Naive B cell (primary cell): ENCODE measurements at regions not wholly inside any gene's neighbourhood (a gene's known extent, or its start where the extent isn't known, plus 50 kb on each side); places are given as distances from the start of the nearest gene placed in this dataset.
"Not testable (repeated sequence)": the region's sequence is repeated elsewhere in the genome, so short reads cannot be mapped to it uniquely, and the experiment has no call there.

ENCODE experiments used
- ATAC-seq, 2 donors: fragments of 150-1000 bp; cut with Tn5 transposase; 2 replicates each; pipeline ENCODE4 v1.10.0; 2021; ENCODE audit warnings: low read depth in 2 of 2, mild to moderate bottlenecking in 2 of 2, moderate library complexity in 2 of 2
- DNase-seq: peaks from one replicate; pipeline ENCODE4 v3.0.0; 2022
- H3K27ac Mint-ChIP-seq, 6 donors: one replicate each; pipeline ENCODE4 v1.8.0; 2020 to 2022; ENCODE audit warnings: mild to moderate bottlenecking in 6 of 6, mixed read lengths in 6 of 6, moderate library complexity in 5 of 6, inconsistent platforms in 2 of 6
- H3K27me3 Mint-ChIP-seq, 3 donors: one replicate each; pipeline ENCODE4 v1.8.0; 2021 to 2022; ENCODE audit warnings: mixed read lengths in 3 of 3, mild to moderate bottlenecking in 1 of 3
- H3K36me3 Mint-ChIP-seq, 2 donors: one replicate each; pipeline ENCODE4 v1.8.0; 2020 to 2022; ENCODE audit warnings: mixed read lengths in 2 of 2, inconsistent platforms in 1 of 2, mild to moderate bottlenecking in 1 of 2
- H3K4me1 Mint-ChIP-seq, 3 donors: one replicate each; pipeline ENCODE4 v1.8.0; 2020 to 2022; ENCODE audit warnings: mixed read lengths in 3 of 3, inconsistent platforms in 1 of 3, mild to moderate bottlenecking in 1 of 3, moderate library complexity in 1 of 3
- H3K4me3 Mint-ChIP-seq, 8 donors: one replicate each; pipeline ENCODE4 v1.8.0; 2020 to 2022; ENCODE audit warnings: mild to moderate bottlenecking in 8 of 8, mixed read lengths in 8 of 8, moderate library complexity in 8 of 8, inconsistent platforms in 2 of 8
- H3K9me3 Mint-ChIP-seq, 7 donors: one replicate each; pipeline ENCODE4 v1.8.0; 2020 to 2022; ENCODE audit warnings: mixed read lengths in 7 of 7, mild to moderate bottlenecking in 5 of 7, inconsistent platforms in 2 of 7, moderate library complexity in 1 of 7

DNA sequence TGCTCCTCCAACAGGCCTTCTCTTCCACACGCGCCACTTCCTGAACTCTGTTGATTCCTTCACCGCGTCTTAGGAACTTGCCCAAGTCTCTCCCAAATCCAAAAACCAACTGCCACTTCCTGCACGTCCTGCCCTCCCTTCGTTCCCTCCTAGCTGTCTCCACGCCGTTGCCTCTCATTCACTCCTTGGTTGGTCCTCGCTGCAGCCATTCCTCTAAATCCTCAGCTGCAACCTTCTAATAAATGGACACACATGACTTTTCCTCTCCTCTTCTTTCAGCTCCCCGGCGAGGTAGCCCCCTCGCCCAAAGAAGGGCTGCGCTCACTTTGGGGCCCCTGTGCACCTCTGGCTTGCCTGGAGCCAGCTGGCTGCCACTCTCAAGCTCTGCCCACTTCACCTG is 110.2 kb downstream of the XRCC2 start:
- peaks cover 12 to 29% (median 16%) of the 10 kb centered on the region in 3 donors for H3K27me3 Mint-ChIP-seq
- DNase-seq = no peak
- ATAC-seq = no peak
- H3K9me3 Mint-ChIP-seq = peaks cover 0 to 1% (median 0%) of the 10 kb centered on the region in 7 donors
- no peak overlapping the region for H3K27ac Mint-ChIP-seq
- peak overlapping the region in 1 of 8 donors; percentile 76 for H3K4me3 Mint-ChIP-seq
- H3K4me1 Mint-ChIP-seq = peaks cover 7 to 13% (median 8%) of the 10 kb centered on the region in 3 donors
- H3K36me3 Mint-ChIP-seq = no peaks in the 10 kb centered on the region

DNA sequence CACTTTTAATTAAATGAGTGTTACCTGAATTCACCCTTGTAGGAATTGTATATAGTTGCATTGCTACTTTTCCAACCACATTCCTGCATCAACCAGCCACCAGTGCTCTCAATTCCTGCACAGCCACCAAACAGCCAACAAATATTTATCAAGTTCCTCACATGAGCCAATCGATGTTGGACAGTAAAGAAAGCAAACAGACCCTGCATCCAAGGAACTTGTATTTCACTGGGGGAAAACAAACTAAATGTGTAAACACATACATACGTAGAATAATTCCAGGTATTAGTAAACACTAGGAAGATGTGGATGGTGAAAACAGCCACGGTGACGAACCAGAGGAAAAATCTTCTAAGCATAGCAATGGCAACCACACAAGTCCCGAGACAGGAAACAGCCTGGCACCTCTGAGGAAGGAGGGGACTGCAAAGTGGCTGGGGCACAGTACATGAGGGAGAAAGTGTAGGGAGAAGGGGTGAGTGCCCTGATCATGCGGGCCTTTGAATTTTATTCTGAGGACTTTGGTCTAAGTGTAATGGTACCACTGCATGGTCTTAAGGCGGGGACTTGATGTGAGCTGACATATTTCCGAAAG is 111.2 kb downstream of the XRCC2 start:
- ATAC-seq (no peak), DNase-seq (no peak)
- Mint-ChIP-seq H3K27me3 (peaks cover 12 to 29% (median 16%) of the 10 kb centered on the region in 3 donors), H3K4me3 (no peak overlapping the region), H3K9me3 (peaks cover 0 to 1% (median 0%) of the 10 kb centered on the region in 7 donors), H3K27ac (peak overlapping the region in 1 of 6 donors; percentile 1), H3K36me3 (no peaks in the 10 kb centered on the region), H3K4me1 (peaks cover 7 to 13% (median 8%) of the 10 kb centered on the region in 3 donors)

DNA sequence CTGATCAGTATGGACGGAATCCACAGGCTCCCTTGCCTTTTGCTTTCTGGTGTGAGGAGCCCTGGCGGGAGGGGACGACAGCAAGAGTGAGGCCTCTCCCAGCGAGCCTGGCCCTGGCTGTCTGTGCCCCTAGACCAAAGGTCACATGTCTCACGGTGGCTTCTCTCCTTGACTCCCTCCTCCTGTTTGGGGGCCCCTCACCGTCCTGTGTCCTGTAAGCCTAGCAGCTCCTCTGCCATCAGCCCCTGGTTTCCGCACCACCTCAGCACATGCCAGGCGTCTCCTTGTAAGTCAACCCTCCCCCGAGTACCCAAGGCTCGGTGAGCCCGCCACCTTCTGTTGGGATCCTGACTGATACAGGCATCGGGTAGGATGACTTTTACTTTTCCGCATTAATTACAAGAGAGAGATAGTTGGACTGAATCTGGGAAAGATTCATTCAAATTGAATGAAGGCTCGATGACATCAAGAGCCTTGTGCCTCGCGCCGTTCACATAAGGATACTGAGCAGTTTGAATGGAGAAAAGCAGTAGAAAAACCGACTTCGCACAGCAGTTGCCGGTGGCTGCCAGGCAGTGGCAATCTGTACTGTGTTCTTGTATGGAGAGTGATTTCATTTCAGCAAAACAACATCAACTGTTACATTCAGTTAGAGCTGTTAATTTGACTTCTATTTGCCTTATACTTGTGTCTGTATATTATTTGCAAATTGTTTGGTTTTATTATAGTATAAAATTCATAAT is 119.8 kb downstream of the XRCC2 start:
- Mint-ChIP-seq H3K27ac (no peak overlapping the region), H3K27me3 (peaks cover 0 to 5% (median 3%) of the 10 kb centered on the region in 3 donors), H3K36me3 (no peaks in the 10 kb centered on the region), H3K4me3 (no peak overlapping the region), H3K9me3 (no peaks in the 10 kb centered on the region), H3K4me1 (no peaks in the 10 kb centered on the region)
- ATAC-seq (no peak), DNase-seq (no peak)

DNA sequence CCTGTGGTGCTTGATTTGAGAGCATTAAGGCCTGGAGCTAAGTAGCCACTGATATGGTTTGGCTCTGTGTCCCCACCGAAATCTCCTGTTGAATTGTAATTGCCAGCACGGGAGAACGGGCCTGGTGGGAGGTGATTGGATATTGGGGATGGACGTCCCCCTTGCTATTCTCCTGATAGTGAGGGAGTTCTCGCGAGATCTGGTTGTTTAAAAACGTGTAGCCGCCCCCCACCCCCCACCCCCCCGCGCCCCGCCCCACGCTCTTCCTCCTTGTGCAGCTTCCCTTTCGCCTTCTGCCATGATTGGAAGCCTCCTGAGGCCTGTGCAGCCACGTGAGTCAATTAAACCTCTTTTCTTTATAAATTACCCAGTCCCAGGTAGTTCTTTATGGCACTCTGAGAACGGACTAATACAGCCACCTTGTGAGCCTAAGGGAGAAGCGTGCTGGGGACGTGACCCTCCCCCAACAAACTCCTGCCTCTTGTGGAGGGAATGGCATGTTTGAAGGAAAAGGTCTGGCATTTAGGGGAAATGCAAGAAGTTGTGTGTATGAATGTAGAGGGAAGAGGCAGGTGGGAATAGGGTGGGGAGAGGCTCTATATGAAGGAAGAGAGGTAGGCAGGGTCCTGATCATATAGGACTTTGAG is 118.0 kb upstream of the KMT2C start:
- H3K4me3 Mint-ChIP-seq = no peak overlapping the region
- H3K36me3 Mint-ChIP-seq = no peaks in the 10 kb centered on the region
- peaks cover 0 to 5% (median 3%) of the 10 kb centered on the region in 3 donors for H3K27me3 Mint-ChIP-seq
- no peak for DNase-seq
- ATAC-seq = no peak
- H3K27ac Mint-ChIP-seq = no peak overlapping the region
- no peaks in the 10 kb centered on the region for H3K9me3 Mint-ChIP-seq
- no peaks in the 10 kb centered on the region for H3K4me1 Mint-ChIP-seq

DNA sequence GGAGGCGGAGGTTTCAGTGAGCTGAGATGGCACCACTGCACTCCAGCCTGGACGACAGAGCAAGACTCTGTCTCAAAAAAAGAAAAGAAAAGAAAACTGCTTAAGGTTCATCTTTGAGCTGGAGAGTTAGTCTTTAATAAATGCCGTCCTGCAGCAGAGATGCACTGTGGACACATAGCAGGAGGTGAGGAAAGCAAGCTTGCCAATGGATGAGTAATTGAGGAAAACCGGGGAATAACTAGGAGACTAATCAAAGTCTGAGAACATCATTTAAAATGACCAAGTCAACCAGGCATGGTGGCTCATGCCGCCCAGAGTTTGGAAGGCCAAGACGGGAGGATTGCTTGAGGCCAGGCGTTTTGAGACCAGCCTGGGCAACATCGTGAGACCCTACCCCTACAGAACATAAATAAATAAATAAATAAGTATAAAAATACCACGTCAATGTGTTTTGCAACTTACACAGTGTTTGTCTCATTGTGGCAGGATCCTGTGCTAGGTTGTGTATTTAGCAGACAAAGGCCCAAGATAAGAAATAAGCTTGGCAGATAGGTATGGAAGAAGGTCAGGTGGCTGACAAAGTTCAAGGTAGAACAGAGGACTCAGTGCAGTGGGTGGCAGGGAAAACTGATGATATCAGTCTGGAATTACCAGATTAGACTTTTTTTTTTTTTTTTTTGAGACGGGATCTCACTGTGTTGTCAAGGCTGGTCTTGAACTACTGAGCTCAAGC is 115.7 kb upstream of the KMT2C start:
- ATAC-seq (no peak), DNase-seq (no peak)
- H3K36me3 Mint-ChIP-seq = no peaks in the 10 kb centered on the region
- peaks cover 0 to 5% (median 0%) of the 10 kb centered on the region in 3 donors for H3K27me3 Mint-ChIP-seq
- H3K4me1 Mint-ChIP-seq = no peaks in the 10 kb centered on the region
- no peak overlapping the region for H3K4me3 Mint-ChIP-seq
- peaks cover 0 to 1% (median 0%) of the 10 kb centered on the region in 7 donors for H3K9me3 Mint-ChIP-seq
- no peak overlapping the region for H3K27ac Mint-ChIP-seq

DNA sequence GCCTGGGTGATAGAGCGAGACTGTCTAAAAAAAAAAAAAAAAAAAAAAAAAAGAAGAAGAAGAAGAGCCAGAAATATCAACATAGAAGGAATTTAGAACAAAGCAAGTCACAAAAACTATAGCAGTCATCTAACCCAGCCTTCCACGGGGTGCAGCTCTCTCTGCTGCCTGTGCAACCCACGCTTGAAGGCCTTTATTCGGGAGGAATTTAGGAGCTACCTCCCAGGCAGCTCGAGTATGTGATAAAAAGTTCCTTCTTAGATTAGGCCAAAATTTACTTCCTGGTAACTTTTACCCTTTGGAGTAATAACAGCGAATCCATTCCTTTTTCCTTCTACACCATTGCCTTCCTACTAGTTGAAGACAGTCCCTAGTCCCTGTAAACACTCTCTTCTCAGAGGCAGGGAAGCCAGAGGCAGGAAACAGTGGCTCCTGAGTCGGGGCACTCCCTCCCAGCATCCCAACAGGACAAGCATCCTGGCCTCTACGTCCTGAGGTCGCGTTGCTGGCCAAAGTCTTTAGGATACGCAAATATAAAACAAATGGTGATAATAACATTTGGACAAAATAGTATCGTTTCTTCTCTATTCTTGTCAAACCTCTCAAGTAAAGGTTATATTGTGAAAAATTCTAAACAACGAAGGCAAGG is 109.3 kb upstream of the KMT2C start:
- Mint-ChIP-seq H3K27ac (no peak overlapping the region), H3K9me3 (peaks cover 0 to 3% (median 0%) of the 10 kb centered on the region in 7 donors), H3K27me3 (peaks cover 0 to 5% (median 0%) of the 10 kb centered on the region in 3 donors), H3K4me1 (no peaks in the 10 kb centered on the region), H3K36me3 (no peaks in the 10 kb centered on the region), H3K4me3 (no peak overlapping the region)
- ATAC-seq (no peak), DNase-seq (no peak)

DNA sequence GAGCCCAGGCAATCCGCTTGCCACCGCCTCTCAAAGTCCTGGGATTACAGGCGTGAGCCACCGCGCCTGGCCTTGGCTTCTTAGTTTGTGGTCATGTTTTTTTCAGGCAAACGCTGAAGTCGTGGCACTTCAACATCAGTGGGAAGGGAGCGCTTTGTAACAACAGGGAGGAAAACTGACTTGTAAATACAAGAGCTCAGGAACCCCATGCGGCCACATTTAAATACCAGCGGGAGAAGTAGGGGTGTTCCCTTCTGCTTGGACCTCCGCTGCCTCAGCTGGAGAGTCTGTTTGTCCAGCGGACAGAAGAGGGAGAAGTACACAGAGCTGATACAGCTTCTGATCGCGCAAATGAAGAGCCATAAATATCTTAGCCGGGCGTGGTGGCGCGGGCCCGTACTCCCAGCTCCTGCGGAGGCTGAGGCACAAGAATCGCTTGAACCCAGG is 108.7 kb upstream of the KMT2C start:
- Mint-ChIP-seq H3K36me3 (no peaks in the 10 kb centered on the region), H3K4me3 (no peak overlapping the region), H3K9me3 (peaks cover 0 to 3% (median 0%) of the 10 kb centered on the region in 7 donors), H3K27me3 (peaks cover 0 to 5% (median 0%) of the 10 kb centered on the region in 3 donors), H3K27ac (no peak overlapping the region), H3K4me1 (no peaks in the 10 kb centered on the region)
- ATAC-seq = no peak
- DNase-seq = no peak

DNA sequence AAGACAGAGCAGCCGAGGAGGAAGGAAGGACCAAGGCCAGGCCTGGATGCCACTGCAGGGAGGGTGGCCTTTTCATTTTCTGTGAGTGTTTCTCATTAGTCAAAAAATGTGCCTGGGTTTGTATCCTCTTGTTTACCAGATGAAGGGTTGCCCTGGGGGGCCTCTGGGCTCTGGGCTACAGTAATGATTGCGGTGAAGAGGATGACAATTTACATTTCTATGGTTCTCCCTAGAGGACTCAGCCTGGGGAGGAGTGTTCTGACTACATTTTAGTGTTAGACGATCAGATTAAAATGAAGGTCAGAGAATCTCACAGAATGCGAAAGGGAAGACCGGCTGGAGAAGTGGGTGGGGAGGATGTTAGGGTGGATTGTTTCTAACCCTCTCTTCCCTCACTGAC is 108.0 kb upstream of the KMT2C start:
- Mint-ChIP-seq H3K4me1 (no peaks in the 10 kb centered on the region), H3K36me3 (no peaks in the 10 kb centered on the region), H3K9me3 (peaks cover 0 to 3% (median 0%) of the 10 kb centered on the region in 7 donors), H3K27ac (no peak overlapping the region), H3K27me3 (peaks cover 0 to 5% (median 0%) of the 10 kb centered on the region in 3 donors), H3K4me3 (no peak overlapping the region)
- no peak for DNase-seq
- ATAC-seq = no peak

DNA sequence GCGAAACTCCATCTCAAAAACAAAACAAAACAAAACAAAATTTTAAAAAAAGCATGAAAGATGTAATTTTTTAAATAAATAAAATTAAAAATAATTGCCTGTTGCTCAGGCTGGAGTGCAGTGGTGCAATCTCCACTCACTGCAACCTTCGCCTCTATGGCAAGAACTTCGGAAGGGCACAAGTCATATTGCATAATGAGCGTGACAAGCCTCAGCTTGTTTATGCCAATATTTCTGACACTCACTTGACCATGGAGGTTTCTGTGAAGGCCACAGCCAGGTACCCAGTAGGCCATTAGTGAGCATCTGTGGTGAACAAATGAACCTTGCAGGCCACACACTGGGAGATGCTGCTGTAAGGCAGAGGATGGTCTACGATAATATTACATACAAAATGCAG is 106.1 kb upstream of the KMT2C start:
- peaks cover 0 to 3% (median 0%) of the 10 kb centered on the region in 7 donors for H3K9me3 Mint-ChIP-seq
- H3K4me3 Mint-ChIP-seq = no peak overlapping the region
- no peaks in the 10 kb centered on the region for H3K4me1 Mint-ChIP-seq
- ATAC-seq (no peak), DNase-seq (no peak)
- peaks cover 0 to 8% (median 4%) of the 10 kb centered on the region in 3 donors for H3K27me3 Mint-ChIP-seq
- no peaks in the 10 kb centered on the region for H3K36me3 Mint-ChIP-seq
- H3K27ac Mint-ChIP-seq = no peak overlapping the region

DNA sequence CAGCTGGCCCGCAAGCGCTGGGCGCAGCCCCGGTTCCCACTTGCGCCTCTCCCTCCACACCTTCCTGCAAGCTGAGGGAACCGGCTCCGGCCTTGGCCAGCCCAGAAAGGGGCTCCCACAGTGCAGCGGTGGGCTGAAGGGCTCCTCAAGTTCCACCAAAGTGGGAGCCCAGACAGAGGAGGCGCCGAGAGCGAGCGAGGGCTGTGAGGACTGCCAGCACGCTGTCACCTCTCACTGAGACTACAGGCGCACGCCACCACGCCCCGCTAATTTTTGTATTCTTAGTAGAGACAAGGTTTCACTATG is 103.3 kb upstream of the KMT2C start:
- H3K9me3 Mint-ChIP-seq, H3K4me1 Mint-ChIP-seq, H3K36me3 Mint-ChIP-seq, DNase-seq, ATAC-seq, H3K27ac Mint-ChIP-seq, H3K27me3 Mint-ChIP-seq, H3K4me3 Mint-ChIP-seq: not testable (repeated sequence)

DNA sequence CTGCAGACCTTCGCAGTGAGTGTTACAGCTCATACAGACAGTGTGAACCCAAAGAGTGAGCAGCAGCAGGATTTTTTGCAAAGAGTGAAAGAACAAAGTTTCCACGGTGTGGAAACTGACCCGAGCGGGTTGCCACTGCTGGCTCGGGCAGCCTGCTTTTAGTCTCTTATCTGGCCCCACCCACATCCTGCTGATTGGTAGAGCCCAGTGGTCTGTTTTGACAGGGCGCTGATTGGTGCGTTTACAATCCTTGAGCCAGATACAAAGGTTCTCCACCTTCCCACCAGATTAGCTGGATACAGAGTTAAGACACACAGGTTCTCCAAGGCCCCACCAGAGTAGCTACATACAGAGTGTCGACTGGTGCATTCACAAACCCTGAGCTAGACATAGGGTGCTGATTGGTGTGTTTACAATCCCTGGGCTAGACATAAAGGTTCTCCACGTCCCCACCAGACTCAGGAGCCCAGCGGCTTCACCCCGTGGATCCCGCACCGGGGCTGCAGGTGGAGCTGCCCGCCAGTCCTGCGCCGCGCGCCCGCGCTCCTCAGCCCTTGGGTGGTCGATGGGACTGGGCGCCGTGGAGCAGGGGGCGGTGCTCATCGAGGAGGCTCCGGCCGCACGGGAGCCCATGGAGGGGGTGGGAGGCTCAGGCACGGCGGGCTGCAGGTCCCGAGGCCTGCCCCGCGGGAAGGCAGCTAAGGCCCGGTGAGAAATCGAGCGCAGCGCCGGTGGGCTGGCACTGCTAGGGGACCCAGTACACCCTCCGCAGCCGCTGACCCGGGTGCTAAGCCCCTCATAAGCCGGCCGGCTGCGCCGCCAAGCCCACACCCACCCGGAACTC is 102.8 kb upstream of the KMT2C start:
- ATAC-seq, H3K9me3 Mint-ChIP-seq, H3K27ac Mint-ChIP-seq, H3K27me3 Mint-ChIP-seq, H3K4me3 Mint-ChIP-seq, H3K4me1 Mint-ChIP-seq, DNase-seq, H3K36me3 Mint-ChIP-seq: not testable (repeated sequence)

DNA sequence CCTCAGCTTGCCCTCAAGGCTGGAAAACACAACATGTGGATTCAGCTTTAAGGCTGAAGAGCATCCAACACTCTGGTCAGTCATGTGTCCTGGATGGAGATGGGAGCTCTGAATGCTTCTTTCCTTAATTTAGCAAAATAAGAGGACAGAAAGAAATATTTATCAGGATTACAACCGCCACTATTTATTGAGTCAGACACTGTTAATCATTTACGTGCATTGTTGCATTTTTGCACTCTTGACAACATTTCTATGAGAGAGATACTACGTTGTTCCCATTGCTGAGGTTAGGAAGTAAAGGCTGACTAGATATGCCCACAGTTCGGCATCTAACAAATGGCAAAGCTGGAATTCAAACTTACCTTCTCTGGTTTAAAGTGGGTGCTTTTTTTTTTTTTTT is 101.8 kb upstream of the KMT2C start:
- peaks cover 0 to 8% (median 0%) of the 10 kb centered on the region in 3 donors for H3K27me3 Mint-ChIP-seq
- H3K27ac Mint-ChIP-seq = no peak overlapping the region
- ATAC-seq = no peak
- H3K4me3 Mint-ChIP-seq = no peak overlapping the region
- H3K4me1 Mint-ChIP-seq = no peaks in the 10 kb centered on the region
- peaks cover 0 to 9% (median 5%) of the 10 kb centered on the region in 7 donors for H3K9me3 Mint-ChIP-seq
- no peak for DNase-seq
- H3K36me3 Mint-ChIP-seq = no peaks in the 10 kb centered on the region
